ENCODE measurements at regions not wholly inside any gene's neighbourhood (a gene's known extent, or its start where the extent isn't known, plus 50 kb on each side); places are given as distances from the start of the nearest gene placed in this dataset.

- no peak for DNase-seq (ENCODE audit: extremely low spot score)
- H3K4me3 ChIP-seq = no peak overlapping the region
- TF ChIP-seq EP300 (IDR thresholded peaks at IDR 0.05) = no peak
- no peak for TF ChIP-seq POLR2AphosphoS5 (IDR thresholded peaks at IDR 0.05)
- no peak for TF ChIP-seq CTCF (IDR thresholded peaks at IDR 0.05)
- no peak for TF ChIP-seq POLR2A (IDR thresholded peaks at IDR 0.05; ENCODE audit: low read depth)
- H3K36me3 ChIP-seq = no peaks in the 10 kb centered on the region
- intact Hi-C loops (cut with DNase I) = no loop called here
- 88% methylated on average over 2 of the region's 2 CpGs for WGBS
- H3K27ac ChIP-seq (replicated peaks in 1 of 4) = no peak overlapping the region
- H3K9me3 ChIP-seq = no peaks in the 10 kb centered on the region
- H3K4me1 ChIP-seq = no peaks in the 10 kb centered on the region
- H3K27me3 ChIP-seq = no peaks in the 10 kb centered on the region
Observed at GRCh38 chr12:33639975-33640374, 200.4 kb upstream of the SYT10 start.

DNA sequence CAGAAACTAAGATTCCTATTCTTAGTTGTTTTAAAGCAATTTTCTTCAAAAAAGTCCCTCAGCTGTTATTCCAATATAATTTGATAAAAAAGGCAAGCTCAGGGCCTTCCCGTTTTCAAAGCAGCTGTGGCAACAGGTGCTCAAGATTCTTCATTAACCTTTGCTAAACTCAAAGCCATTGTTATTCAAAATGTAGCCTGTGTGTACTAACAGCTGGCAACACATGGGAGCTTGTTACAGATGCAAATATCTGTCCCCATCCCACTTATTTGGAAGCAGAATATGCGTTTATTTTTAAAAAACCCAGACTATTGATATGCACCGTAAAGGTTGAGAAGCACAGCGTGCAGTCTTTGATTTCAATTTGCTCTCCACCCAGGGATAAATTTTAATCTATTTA is 210.4 kb upstream of the SYT10 start:
- no peaks in the 10 kb centered on the region for H3K27me3 ChIP-seq
- TF ChIP-seq CTCF (IDR thresholded peaks at IDR 0.05) (no peak), POLR2AphosphoS5 (IDR thresholded peaks at IDR 0.05) (no peak), POLR2A (IDR thresholded peaks at IDR 0.05; ENCODE audit: low read depth) (no peak), EP300 (IDR thresholded peaks at IDR 0.05) (no peak)
- intact Hi-C loops (cut with DNase I) = no loop called here
- no peaks in the 10 kb centered on the region for H3K9me3 ChIP-seq
- WGBS = 77% methylated on average over 4 of the region's 4 CpGs
- H3K4me3 ChIP-seq = no peak overlapping the region
- no peaks in the 10 kb centered on the region for H3K4me1 ChIP-seq
- H3K36me3 ChIP-seq = no peaks in the 10 kb centered on the region
- DNase-seq (ENCODE audit: extremely low spot score) = no peak
- no peak overlapping the region for H3K27ac ChIP-seq (replicated peaks in 1 of 4)

GRCh38 chr12:33650832-33651231 is 211.2 kb upstream of the SYT10 start:
- Histone ChIP-seq H3K4me3 (no peak overlapping the region), H3K4me1 (no peaks in the 10 kb centered on the region), H3K36me3 (no peaks in the 10 kb centered on the region), H3K9me3 (no peaks in the 10 kb centered on the region), H3K27me3 (no peaks in the 10 kb centered on the region), H3K27ac (replicated peaks in 1 of 4) (no peak overlapping the region)
- intact Hi-C loops (cut with DNase I) = no loop called here
- TF ChIP-seq POLR2AphosphoS5 (IDR thresholded peaks at IDR 0.05) (no peak), CTCF (IDR thresholded peaks at IDR 0.05) (no peak), EP300 (IDR thresholded peaks at IDR 0.05) (no peak), POLR2A (IDR thresholded peaks at IDR 0.05; ENCODE audit: low read depth) (no peak)
- DNase-seq (ENCODE audit: extremely low spot score) = no peak

DNA sequence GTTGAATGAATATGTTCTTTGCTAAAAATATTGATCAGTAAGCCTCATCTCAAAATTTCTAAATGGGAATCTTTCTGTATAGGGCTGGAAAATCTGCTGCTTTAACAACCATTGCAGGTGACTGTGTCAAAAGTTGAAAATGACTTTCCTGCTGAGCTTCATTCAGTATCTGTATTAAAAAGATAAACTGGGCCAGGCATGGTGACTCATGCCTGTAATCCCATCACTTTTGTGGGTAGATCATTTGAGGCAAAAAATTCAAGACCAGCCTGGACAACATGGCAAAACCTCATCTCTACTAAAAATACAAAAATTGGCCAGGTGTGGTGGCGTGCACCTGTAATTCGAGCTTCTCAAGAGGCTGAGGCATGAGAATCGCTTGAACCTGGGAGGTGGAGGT is 213.7 kb upstream of the SYT10 start:
- intact Hi-C loops (cut with DNase I) = no loop called here
- Histone ChIP-seq H3K4me1 (no peaks in the 10 kb centered on the region), H3K27me3 (no peaks in the 10 kb centered on the region), H3K36me3 (no peaks in the 10 kb centered on the region), H3K27ac (replicated peaks in 1 of 4) (no peak overlapping the region), H3K9me3 (no peaks in the 10 kb centered on the region), H3K4me3 (no peak overlapping the region)
- WGBS = 98% methylated on average over 3 of the region's 3 CpGs
- no peak for DNase-seq (ENCODE audit: extremely low spot score)
- no peak for TF ChIP-seq POLR2AphosphoS5 (IDR thresholded peaks at IDR 0.05)
- TF ChIP-seq POLR2A (IDR thresholded peaks at IDR 0.05; ENCODE audit: low read depth) = no peak
- TF ChIP-seq EP300 (IDR thresholded peaks at IDR 0.05) = no peak
- TF ChIP-seq CTCF (IDR thresholded peaks at IDR 0.05) = no peak

DNA sequence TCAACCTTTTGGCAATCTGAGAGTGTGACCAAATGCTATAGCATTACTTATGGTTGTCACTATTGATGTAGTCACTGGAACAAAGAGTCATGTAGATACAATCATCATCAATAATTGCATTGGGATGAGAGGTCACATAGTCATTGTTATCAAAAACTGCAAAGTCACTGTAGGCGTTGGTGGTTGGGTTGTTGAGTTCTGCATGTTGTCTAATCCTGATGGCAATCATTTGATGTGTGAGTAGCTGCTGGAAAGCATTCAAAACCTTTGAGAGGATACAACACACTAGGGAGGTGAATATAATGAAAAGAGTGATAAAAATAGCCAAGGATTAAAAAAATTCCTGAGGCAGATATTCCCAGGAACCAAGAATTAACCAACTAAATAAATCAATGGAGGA is 214.7 kb upstream of the SYT10 start:
- WGBS = 63% methylated on average over 1 of the region's 1 CpG
- H3K9me3 ChIP-seq = no peaks in the 10 kb centered on the region
- no peaks in the 10 kb centered on the region for H3K4me1 ChIP-seq
- no peak overlapping the region for H3K4me3 ChIP-seq
- intact Hi-C loops (cut with DNase I) = no loop called here
- H3K36me3 ChIP-seq = no peaks in the 10 kb centered on the region
- H3K27ac ChIP-seq (replicated peaks in 1 of 4) = no peak overlapping the region
- no peak for DNase-seq (ENCODE audit: extremely low spot score)
- H3K27me3 ChIP-seq = no peaks in the 10 kb centered on the region
- TF ChIP-seq POLR2AphosphoS5 (IDR thresholded peaks at IDR 0.05) = no peak
- no peak for TF ChIP-seq CTCF (IDR thresholded peaks at IDR 0.05)
- TF ChIP-seq POLR2A (IDR thresholded peaks at IDR 0.05; ENCODE audit: low read depth) = no peak
- TF ChIP-seq EP300 (IDR thresholded peaks at IDR 0.05) = no peak

Data from esophagus muscularis mucosa (tissue), 4 donors.